SIG-M5 treated with dmso at 0.1 percent for 504 hours (cell line): ENCODE measurements at regions not wholly inside any gene's neighbourhood (a gene's known extent, or its start where the extent isn't known, plus 50 kb on each side); places are given as distances from the start of the nearest gene placed in this dataset.
A peak's percentile ranks its signal among the peaks of the same experiment; 100 is the strongest.
"Not testable (repeated sequence)": the region's sequence is repeated elsewhere in the genome, so short reads cannot be mapped to it uniquely, and the experiment has no call there.

ENCODE experiments used
- DNase-seq: peaks from one replicate; lab custom pipeline; 2025; ENCODE audit not compliant: unreplicated experiment; lab: John Stamatoyannopoulos, UW

DNA sequence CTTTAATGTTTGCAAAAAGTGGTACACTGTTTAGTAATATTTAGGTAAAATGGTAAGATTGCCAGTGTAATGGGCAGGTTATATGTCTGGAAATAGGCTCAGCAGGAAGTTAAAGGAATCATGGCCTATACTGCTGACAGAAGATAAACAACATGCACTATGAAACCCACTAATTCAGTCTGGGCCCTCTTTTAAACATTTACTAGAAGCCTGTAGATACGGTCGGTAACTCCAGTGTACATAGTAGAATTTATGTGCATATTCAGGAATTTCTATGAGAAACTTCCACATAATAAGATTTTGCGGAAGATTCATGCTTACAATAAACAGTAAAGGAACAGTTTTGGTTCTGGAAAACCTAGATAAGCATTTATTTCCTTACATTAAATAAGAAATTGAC is 1896.9 kb downstream of the KHDRBS2 start:
- DNase-seq, result not testable (repeated sequence)

DNA sequence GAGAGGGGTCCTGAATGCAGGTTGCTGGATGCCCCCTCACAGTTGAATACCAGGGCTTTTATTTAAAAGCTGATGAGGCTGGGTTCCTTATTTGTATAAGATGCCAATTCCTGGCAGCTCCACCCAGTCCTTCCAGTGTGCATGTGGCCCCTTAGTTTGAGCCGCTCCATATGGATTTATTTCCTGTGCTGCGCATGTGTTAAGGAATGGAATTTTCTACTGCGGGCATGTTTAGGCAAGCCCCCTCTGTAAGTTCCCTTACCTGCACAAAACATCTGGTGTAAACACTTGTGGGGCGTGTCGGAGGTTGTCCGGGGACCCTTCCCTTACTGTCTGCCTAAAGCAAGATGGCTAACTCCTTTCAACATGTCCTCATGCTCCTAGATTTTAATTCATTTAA is 1901.4 kb downstream of the KHDRBS2 start:
- DNase-seq, result not testable (repeated sequence)

DNA sequence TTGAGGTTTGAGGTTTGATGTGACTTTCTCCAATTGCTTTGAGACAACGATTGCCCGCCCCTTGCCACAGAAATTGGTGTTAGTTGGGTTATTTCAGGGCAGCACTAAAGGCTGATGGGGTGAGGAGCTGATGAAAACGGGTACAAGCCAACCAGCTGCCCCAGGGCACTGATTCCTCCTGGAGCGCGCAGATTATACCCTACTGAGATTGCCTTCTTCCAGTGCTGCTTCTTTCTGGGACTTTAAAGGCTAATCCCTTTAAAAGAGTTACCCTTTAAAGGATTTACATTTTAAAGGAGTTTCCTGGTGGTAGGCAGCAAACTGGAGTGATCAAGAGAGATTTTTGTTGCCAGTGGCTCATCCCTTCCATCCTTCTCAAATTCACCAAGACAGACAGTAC is 1903.3 kb downstream of the KHDRBS2 start:
- DNase-seq, result not testable (repeated sequence)

DNA sequence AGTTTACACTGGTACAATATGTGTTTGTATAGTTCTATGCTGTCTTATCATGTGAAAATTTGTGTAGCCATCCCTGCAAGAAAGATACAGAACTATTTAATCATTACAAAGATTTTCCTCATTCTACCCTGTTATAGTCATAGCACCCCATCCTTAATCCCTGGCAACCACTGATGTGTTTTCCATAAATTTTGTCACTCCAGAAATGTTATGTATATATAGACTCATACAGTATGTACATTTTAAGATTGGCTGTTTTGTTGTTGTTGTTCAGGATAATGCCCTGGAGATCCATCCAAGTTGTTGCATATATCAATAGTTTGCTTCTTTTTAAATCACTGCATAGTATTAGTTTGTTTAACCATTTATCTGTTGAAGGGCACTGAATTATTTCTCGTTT is 1911.9 kb downstream of the KHDRBS2 start:
- not testable (repeated sequence) for DNase-seq

DNA sequence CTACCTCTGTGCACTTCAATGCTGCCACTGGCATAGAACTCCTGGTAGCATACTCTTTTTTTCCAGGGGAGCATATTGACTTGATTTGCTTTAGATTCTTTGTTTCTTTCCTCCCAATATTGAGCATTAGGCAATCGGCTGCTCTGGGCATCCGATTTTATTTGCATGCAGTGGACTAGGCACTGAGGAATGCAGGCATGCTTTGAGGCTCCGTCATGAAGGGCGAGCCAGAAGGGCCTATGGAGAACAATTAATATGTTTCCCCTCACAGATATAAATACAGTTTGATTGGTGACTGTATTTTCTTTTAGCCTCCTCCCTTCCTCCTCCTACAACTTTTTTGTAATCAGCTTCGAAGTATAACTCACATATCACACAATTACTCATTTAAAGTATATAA is 1918.2 kb downstream of the KHDRBS2 start:
- not testable (repeated sequence) for DNase-seq

DNA sequence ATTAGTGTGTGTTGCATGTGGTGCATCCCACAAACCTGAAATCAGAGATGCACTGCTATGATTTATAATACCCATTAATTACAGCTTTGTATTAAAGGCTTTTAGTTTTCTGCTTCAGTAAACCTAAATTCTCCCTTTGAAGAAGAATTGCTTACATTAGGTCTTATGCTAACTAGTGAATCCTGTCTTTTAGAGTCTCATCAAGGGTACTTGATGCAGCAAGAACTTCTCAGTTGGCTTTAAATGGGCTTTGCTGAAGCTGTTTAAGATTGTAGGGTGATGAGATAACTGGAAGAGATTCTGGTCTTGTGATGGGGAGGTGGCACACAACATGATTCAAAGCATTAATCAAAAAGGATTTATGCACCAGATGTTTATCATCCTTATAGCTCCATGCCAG is 1920.1 kb downstream of the KHDRBS2 start:
- not testable (repeated sequence) for DNase-seq

DNA sequence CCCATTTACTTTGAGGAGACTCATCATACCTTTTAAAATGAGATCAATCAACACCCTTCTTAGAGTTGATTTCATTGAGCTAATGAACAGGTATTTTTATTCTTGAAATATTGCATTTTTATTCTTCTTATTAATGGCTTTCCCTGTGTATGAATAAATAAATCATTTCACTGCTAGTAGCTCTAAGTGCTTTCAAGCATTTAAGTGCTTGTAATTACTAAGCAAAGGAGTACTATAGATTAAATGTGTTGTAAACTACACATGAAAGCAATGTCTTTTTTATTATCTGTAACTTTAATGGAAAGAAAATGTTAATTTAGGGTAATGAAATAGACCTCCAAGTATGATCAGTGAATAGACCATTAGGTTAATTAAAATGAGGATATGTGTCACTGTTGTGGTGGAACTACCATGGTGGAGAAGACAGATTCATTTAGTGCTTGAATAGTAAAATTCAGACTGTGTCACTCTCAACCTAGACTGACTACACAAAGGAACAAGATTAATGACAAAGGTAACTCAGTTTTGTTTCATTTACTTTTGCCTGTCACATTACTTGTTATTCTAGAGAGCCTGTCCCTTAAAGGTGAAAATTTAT is 1943.5 kb downstream of the KHDRBS2 start:
- DNase-seq, result not testable (repeated sequence)

DNA sequence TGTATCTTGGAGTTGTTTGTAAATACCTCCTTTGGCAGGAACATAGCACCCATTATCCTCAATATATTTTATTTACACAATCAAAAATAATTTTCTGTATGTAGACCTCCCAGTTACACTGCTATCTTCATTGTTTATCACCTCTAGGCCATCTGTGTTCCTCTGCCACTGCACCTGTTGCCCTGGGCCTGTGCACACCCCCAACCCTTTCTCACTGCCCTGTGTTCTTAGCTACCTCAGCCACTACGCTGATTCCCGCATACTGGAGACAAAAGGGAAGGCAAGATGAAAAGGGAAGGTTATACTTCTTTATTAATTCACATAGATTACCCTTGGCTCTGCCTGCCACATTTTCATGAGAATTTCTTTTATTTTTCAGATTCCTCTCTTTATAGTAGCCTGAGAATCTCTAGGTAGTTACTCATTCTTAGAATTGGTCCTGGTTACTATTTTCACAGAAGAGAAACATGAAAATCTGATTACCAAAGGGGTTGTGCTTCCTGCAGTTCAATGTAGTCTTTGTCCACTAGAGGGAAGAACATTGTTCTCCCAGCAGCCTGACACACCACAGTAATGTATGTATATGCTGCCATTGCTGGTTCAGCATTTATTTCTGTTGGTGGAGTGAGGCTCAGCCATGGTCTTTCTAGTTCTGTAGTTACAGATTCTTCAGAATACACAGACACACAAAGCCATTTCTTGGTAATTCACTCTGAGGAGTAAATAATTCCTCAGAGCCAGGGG is 1947.5 kb downstream of the KHDRBS2 start:
- DNase-seq, result peak; percentile 3

DNA sequence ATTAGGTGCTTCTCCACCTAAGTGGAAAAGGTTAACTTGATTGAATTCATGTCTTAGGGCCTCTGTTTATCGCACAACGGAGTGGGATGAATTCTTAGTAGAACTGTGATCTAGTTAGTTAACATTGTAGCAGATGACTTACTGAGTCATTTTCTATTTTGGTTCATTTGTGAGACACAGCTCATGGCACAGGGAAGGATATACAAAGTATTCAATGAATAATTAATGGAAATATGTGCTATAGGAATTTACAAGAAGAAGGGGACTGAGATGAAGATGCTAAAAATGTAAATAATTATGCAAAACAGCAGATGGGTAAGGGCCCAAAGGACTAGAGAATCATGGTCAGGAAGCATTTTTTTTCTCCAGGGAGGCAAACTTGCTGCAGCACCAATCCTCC is 1950.9 kb downstream of the KHDRBS2 start:
- DNase-seq, result not testable (repeated sequence)

DNA sequence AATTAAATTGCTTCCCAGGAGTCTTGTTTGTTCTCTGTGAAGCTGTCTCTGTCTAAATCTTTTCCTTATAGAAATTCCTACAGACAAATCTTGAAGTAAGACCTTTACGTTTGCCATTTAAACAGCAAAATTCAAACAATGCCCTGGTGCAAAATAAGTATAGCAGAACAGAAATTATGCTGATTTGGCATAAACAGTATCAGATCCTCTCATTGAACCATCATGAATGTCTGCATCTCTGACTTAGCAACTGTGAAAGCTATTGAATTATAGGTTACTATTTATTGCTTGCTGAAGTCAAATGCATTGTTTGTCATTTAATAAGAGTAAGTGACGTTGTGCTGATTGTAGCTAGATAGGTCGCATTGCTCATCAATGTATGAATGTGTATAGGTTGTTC is 1952.3 kb downstream of the KHDRBS2 start:
- DNase-seq, result not testable (repeated sequence)

DNA sequence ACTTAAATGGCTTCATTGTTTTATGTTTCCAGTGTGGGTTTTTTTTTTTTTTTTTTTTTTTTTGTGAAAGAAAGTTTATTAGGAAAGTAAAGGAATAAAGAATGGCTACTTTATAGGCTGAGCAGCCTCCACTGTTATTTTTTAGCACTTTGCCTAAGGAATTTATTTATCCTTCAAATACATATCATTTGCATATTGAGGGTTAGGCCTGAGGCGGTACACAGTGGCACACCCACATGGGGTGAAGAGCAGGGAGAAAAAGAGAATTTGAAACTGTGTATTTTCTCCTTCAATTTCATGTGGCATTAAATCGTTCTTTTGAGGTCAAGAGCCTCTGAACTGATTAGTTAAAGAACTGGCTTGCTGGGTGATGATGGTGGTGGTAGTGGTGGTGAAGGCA is 1977.1 kb downstream of the KHDRBS2 start:
- DNase-seq, result not testable (repeated sequence)
